ENCODE measurements at regions not wholly inside any gene's neighbourhood (a gene's known extent, or its start where the extent isn't known, plus 50 kb on each side); places are given as distances from the start of the nearest gene placed in this dataset.
A peak's percentile ranks its signal among the peaks of the same experiment; 100 is the strongest.
"Not testable (repeated sequence)": the region's sequence is repeated elsewhere in the genome, so short reads cannot be mapped to it uniquely, and the experiment has no call there.

- no peak for DNase-seq
Measured at GRCh38 chr2:234161932-234162331, 111.4 kb downstream of the SPP2 start.

DNA sequence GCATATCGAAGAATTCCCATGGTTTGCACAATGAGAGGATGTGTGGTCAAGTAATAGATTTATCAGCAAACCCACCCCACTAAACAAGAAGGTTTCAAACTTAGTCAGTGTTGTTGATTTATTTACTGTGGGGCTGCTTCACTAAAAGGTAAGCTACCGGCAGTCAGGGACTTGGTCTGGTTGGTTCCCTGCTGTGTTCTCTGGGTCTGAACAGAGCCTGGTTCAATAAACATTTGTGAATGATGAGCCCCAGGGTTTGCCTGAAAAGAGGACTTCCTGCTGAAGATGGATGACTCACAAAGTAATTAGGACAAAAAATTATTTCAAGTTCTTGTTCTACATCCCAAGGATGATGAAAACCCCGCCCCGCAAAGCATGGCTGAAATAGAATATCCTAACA is 108.3 kb downstream of the SPP2 start:
- no peak for DNase-seq

- no peak for DNase-seq
Measured at GRCh38 chr2:234157817-234158588, 107.5 kb downstream of the SPP2 start.

GRCh38 chr2:234156326-234156725 is 105.8 kb downstream of the SPP2 start:
- DNase-seq: no peak

GRCh38 chr2:234152835-234153234 is 102.3 kb downstream of the SPP2 start:
- DNase-seq: not testable (repeated sequence)

DNA sequence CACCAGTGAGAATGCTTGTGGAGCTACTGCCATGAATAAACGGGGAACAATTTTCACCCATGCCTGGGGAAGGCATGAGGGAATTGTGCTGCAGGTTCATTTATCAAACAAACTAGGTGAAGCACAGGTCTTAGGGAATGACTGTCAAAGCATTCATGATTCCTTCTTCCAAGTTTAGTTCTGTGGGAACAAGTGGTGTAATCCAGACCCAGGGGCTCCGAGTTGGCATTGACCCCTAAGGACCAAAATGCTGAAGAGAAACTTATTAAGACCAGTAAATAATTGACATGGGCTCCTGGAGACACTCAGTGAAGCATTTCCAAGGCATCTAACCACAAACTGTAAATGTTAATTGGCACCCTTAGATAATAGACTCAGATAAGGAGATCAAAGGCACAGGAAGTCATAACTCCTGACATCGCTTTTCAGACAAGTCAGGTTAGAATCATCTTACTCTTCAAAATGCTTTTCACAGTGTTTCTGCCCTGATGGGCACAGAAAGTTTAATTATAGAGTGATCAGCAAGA is 96.9 kb downstream of the SPP2 start:
- DNase-seq: no peak

DNA sequence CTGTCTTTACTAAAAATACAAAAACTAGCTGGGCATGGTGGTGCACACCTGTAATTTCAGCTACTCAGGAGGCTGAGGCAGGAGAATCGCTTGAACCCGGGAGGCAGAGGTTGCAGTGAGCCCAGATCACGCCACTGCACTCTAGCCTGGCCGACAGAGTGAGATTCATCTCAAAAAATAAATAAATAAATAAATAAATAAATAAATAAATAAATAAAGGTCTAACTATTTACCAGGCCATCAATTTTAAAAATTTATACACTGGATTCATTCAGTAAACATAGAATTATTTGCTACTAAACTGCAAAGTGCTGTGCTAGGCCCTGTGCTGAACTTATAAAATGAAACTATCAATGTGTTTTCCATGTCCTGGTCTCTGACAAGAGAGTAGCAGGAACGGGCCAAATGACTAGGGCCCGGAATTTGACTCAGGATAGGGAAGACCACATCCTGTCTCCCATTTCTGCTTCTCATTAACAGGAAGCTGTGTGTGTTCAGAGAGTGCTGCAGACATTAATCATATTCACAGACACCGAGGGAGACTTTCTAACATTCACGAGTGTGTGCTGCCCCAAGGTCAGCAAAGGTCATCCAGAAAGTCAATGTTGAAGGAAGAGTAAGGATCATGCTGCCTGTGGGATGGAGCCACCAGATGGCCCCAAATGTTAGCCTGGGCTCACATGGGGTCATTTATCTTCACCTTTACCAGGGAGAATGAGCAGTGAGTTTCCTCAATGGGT is 95.8 kb downstream of the SPP2 start:
- peak in 2 of 3 donors; percentile 35 to 85 for DNase-seq

DNA sequence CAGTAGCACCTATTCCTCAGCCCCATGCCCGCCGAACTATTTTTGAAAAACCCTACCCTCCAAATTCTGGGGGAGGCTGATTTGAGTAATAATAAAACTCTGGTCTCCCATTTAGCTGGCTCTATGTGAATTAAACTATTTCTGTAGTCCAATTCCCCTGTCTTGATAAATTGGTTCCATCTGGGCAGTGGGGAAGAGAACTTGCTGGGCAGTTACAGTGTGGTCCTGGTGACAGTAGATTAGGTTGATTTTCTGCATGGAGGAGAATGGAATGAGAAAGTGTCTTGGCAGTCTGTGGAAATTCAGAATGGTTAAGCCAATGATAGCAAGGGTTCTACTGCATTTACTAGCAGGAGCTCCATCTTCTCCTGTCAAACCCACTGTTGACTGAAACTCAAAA is 95.0 kb downstream of the SPP2 start:
- DNase-seq: no peak

DNA sequence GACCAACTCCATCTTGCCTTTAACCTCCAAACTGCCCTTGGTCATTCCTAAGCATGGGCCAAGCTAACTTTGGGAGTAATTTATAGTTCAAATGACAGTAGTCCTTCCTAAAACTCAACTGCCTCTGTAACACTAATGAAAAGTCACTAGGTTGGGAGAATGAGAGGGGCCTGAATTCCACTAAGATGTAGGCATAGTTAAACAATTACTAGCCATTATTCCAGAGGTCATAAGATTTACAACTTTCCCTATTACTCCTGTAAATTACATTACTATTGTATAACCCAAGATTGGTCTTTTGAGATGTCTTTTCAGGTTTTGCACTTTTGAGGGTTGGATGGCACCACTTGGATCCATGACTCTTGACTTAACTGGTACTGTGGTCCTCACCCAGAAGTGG is 94.6 kb downstream of the SPP2 start:
- no peak for DNase-seq

- no peak for DNase-seq
Measured at GRCh38 chr2:234143896-234144295, 93.4 kb downstream of the SPP2 start.

GRCh38 chr2:234142530-234142929 is 92.0 kb downstream of the SPP2 start:
- DNase-seq: no peak

- DNase-seq: no peak
Measured at GRCh38 chr2:234139755-234140154, 89.3 kb downstream of the SPP2 start.

DNA sequence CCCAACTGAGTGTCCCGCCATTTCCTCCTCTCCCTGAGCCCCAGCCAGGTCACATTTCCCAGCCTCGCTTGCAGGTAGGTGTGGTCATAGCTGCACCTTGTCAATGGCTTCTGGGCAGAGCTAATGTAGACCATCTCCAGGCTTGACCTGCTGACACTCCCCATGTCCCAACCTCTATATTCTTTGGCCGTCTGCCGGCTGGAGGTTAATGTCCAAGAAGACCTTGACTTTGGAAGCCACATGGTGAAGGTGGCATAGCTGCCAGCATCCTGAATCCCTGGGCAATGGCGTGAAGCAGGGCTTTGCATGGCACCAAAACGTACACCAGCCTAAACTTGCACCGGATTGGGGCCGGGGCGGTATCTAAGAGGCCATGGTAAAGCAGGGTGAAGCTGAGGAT is 88.3 kb downstream of the SPP2 start:
- no peak for DNase-seq

- DNase-seq: no peak
Measured at GRCh38 chr2:234137400-234138014, 87.0 kb downstream of the SPP2 start.

DNA sequence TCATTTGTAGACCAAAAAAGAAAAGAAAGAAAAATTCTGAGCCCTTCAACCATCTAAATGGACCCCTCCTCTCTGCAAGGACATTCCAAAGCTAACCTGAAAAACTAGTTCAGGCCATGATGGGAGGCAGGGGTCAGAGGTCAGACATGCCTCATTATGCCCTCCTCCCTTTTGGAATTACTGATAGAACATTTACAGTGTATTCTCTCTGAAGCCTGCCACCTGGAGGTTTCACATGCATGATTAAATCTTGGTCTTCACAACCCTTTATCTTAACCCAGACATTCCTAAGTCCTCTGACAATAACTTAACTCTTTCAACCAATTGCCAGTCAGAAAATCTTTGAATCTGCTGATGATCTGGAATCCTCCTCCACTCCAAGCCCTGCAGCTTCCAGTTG is 86.0 kb downstream of the SPP2 start:
- DNase-seq: no peak

GRCh38 chr2:234135750-234136221 is 85.3 kb downstream of the SPP2 start:
- DNase-seq: peak; percentile 55 to 76 (median 67)

- no peak for DNase-seq
Measured at GRCh38 chr2:234134496-234134895, 84.0 kb downstream of the SPP2 start.

GRCh38 chr2:234133004-234133403 is 82.5 kb downstream of the SPP2 start:
- peak in 1 of 3 donors; percentile 62 for DNase-seq

DNA sequence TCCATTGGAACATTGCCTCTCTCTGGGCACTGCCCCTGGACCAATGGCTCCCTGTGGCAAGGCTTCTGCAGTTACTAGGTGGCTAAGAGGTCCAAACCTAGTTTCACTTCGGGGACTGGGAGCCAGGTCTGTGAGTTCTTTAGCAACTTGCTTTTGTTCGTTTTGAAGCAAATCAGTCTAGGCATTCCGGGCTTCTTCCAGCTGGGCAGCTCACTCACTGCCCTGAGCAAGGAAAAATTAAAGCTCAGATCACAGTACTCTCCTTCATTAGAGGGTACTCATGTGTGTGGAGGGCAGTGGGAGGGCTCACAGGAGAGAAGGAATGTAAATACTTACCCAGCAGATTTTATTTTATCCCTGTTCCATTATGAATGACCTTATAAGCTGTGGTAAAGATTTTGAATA is 80.3 kb downstream of the SPP2 start:
- no peak for DNase-seq

DNA sequence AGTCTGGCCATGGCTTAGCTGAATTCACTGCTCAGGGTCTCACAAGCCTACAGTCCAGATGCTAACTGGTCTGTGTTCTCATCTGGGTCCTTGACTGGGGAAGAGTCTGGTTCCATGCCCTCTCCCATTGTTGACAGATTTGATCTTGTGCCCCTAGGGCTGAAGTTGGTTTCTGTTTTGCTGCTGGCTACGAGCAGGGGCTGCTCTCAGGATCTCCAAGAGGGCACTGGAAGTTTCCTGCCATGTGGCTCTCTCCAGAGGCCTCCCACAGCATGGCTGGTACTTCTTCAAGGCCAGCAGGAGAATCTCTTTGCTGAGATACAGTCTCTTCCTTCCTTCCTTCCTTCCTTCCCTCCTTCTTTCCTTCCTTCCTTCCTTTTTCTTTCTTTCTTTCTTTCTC is 78.1 kb downstream of the SPP2 start:
- DNase-seq: no peak
